ENCODE measurements at regions not wholly inside any gene's neighbourhood (a gene's known extent, or its start where the extent isn't known, plus 50 kb on each side); places are given as distances from the start of the nearest gene placed in this dataset.

DNA sequence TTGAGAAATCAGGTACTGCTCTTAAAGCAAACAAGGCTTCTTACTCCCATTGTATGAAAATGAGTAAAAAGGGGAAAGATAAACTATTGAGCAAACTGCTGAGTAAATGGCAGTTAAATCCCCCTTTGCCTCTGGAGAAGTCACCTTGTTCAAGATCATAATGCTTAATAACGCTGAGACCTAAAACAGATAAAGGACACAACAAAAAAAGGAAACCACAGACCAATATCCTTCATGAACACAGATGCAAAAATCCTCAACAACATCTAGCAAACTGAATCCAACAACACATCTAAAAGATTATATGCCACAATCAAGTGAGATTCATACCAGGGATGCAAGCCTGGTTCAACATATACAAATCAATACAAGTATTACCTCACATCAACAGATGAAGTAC lies 109.0 kb upstream of the MDM1 start:
- TF ChIP-seq CTCF (IDR thresholded peaks at IDR 0.05 in 4 of 5, conservative IDR thresholded peaks at IDR 0.05 in 1 of 5): no peak
- no peak for TF ChIP-seq POLR2A (IDR thresholded peaks at IDR 0.05)
